ENCODE measurements at regions not wholly inside any gene's neighbourhood (a gene's known extent, or its start where the extent isn't known, plus 50 kb on each side); places are given as distances from the start of the nearest gene placed in this dataset.
"Not testable (repeated sequence)": the region's sequence is repeated elsewhere in the genome, so short reads cannot be mapped to it uniquely, and the experiment has no call there.

DNA sequence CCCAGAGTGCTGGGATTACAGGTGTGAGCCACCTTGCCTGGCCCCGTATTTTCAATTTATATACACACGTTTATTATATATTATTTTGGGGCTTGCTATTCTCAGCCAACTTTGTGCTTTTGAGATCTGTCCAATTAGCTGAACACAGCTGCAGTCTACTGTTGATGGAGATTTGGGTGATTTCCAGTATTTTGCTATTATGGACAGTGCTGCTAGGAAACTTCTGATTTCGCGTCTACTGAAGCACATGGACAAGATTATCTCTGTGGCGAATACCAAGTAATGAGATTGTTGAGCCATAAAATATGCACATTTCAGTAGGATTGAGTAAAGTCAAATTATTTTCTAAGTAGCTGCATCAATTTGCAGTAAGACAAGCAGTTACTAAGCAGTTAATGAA, 1731.2 kb upstream of the CDH6 start:
- DNase-seq (ENCODE audit: low read depth in 2 of 2) = no peak

DNA sequence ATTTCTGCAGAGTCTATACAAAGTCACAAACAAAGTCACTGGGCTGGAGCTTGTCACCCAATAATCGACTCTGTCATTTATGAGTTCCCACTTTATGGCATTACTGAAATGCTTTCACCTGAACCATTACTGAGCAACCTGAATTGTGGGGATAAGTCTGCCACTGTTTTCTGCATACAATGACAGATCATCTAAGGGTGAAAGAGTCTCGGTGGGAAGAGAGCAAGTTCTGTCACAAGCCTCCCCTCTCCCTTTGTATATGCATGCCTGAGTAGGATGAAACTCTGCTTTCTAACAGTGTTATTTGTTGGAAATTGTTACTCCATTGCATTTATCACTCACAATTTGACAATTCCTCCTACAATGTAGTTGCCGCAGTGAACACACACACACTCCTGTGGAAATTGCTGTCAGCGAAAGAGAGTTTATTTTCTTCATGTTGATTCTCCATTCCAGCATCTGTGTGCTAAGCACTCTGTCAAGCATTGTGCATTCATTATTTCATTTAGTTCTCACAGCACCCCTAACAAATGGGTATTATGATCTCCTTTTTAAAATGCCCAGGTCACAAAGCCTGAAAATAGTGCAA, 1732.4 kb upstream of the CDH6 start:
- no peak for DNase-seq (ENCODE audit: low read depth in 2 of 2)

DNA sequence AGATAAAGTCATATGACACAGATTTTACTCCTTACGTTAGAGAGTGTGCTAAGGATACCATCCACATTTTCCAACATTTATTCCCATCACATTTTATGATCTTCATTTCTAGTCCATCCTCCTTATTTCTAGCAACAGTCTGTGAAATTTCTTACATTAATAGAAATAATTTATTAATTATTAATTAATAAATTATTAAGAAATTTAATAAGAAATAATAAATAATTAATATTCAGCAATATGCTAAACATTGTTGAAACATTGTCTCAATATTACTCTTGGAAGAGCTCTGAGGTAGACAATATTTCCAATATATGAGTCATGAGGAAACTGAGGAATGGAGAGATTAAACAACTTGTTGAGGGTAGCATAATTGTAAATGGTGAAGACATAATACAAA, 1742.5 kb upstream of the CDH6 start:
- DNase-seq (ENCODE audit: low read depth in 2 of 2) = not testable (repeated sequence)

DNA sequence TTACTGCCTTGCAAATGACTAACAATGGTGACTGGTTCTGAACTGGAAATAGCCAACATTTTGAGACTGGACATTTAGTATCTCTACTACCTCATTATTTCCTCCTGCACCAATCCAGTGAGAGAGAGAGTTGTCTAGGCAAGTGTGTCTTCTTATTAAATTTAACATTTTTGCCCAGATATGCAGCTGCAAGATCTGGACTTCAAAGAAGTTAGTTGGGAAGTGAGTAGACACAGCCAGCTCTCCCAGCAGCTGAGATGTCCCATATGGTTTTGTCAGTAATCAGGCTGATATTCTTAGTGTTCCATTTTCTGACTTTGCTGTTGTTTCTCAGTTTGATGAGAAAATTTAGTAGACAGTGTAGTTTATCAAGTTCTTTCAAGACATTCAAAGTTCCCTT, 1778.8 kb upstream of the CDH6 start:
- DNase-seq (ENCODE audit: low read depth in 2 of 2) = no peak

DNA sequence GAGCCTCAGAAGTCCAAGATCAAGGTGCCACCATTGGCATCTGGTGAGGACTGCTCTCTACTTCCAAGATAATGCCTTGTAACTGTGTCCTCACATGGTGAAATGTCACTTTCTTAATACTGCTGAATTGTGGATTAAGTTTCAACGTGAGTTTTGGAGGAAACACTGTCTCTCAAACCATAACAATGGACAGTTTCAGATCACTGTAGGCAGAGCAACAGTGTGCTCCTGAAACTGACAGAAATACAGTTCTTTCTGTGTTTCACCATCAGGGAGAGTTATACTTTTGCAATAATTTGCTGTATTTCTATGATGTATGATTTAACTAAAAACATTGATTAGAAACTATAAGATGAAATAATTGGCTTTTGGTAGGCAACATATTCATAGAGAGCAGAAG, 1780.5 kb upstream of the CDH6 start:
- no peak for DNase-seq (ENCODE audit: low read depth in 2 of 2)

DNA sequence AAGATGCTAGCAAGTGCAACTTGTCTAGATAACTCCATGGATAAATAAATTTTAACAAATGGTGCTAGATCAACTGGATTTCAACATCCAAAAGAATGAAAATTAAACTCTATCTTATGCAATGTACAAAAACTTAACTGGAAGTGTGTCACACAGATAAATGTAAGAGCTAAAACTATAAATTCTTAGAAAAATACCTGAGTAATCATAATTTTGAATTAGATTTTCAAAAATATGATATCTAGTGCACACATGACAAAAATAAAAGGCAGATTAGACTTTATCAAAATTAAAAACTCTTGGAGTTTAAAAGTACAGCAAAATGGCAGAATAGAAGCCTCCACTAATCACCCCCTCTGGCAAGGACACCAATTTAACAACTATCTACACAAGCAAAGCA, 1791.2 kb upstream of the CDH6 start:
- DNase-seq (ENCODE audit: low read depth in 2 of 2) = no peak

DNA sequence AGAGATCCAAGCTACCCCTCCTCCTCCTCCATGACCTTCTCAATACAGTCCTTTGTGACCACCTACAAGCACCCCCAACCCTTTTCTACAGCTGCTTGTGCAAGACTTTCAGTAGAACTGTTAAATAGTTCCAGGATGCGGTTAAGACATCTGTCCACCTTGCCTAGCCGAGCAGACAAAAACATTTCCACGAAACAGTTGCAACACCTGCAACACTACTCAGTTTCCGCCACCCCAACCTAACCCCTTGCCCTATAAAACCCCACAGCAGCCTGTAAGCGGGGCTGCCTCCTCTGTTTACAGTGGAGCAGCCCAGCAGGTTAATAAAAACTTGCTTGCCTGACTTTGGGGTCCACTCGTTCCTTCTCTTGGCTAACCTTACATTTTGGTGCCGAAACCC, 1803.5 kb upstream of the CDH6 start:
- no peak for DNase-seq (ENCODE audit: low read depth in 2 of 2)

DNA sequence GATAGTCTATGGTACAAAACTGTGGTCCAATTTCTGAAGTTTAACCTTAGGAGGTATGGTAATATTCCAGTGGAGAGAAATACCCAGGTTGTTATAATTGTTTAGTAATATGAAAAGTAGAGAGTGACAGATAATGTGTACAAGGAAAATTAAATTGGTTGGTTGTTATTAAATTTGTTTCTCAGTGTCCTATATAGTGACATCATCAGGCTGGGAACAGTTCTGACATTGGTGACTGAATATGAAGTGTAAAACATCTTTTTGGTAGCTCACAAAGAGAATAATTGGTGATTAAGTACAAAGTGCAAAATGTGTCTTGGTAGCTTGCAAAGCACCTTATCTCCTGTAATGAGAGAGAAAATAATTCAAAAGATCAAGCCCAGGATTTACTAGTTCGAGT, 1806.1 kb upstream of the CDH6 start:
- no peak for DNase-seq (ENCODE audit: low read depth in 2 of 2)

DNA sequence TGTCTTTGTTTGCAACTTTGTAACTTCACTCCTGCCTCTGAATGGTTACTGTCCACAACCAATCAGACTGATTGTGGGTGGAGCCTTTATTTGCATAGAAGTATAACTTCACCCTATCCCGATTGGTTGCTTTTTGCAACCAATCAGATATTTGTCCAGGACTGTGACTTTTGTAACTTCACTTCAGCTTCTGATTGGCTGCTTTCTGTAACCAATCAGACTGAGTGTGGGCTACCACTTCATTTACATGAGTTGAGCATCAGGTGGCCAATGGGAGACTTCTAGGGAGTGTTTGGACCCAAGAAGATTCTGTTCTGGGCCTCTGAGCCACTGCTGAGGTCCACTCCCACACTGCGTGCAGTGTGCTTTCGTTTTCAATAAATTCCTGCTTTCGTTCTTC, 1810.7 kb upstream of the CDH6 start:
- no peak for DNase-seq (ENCODE audit: low read depth in 2 of 2)

DNA sequence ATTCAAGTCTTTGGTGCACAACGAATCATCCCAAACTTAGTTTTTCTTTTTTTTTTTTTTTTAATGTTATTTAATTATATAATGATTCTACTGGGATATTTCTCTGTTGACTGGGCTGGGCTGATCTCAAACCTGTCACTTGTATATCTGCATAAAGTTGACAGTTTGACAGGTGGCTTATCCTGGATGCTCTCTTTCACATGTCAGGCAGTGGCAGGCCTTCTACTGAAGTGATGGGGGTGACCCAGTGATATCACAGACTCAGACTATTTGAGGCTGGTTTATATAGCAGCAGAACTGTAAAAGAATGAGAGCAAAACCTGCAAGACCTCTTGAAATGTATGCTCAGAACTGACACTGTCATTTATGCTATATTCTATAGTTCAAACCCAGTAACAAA, 1813.5 kb upstream of the CDH6 start:
- no peak for DNase-seq (ENCODE audit: low read depth in 2 of 2)

DNA sequence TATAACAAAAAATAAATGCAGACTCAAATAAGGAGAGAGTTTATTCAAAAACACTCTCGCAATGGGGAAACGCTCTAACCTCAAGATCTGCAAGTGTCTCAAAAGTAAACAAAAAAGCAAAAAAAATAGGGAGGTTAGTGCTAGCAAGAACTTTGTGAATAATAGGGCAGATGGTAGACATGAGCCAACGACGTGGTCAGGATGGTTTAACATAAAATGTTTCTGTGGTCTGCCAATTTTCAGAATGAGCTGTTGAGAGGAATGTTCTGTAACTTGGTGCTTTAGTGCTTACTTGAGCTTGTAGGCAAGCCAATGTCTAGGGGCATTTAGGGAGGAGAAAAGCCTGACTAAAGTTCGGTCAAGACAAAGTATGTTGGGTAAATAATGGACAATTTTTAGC, 1813.9 kb upstream of the CDH6 start:
- DNase-seq (ENCODE audit: low read depth in 2 of 2) = no peak

DNA sequence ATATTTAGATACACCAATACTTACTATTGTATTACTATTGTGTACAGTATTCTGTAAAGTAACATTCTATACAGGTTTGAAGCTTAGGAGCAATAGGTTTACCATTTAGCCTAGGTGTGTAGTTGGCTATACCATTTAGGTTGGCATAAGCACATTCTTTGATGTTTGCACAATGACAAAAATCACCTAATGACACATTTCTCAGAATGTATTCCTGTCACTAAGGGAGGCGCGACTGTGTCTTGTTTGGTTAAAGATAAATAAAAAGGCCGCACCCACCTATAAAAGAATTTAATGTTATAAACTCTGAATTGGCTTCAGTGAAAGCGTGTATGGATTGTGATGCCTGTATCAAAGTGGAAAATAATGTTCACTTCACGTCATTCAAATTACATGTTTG, 1815.4 kb upstream of the CDH6 start:
- no peak for DNase-seq (ENCODE audit: low read depth in 2 of 2)

DNA sequence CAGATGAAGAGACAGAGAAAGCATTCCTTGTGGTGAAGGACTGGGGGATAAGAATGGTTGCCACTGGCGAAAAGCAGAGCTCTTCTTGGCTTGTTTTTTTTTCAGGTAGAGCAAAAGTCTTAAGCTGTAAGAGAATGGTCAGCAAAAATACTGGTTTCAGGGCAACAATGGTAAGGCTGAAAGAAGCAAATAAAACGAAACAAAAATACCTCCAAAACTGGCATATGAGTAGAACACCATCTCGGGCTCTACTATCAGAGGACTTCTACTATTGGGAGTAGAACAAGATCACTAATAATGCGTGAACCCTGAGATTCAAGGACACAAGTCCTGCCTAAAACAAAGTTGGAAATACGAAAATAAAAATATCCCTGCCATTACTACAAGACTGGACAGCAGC, 1823.2 kb upstream of the CDH6 start:
- DNase-seq (ENCODE audit: low read depth in 2 of 2) = no peak

DNA sequence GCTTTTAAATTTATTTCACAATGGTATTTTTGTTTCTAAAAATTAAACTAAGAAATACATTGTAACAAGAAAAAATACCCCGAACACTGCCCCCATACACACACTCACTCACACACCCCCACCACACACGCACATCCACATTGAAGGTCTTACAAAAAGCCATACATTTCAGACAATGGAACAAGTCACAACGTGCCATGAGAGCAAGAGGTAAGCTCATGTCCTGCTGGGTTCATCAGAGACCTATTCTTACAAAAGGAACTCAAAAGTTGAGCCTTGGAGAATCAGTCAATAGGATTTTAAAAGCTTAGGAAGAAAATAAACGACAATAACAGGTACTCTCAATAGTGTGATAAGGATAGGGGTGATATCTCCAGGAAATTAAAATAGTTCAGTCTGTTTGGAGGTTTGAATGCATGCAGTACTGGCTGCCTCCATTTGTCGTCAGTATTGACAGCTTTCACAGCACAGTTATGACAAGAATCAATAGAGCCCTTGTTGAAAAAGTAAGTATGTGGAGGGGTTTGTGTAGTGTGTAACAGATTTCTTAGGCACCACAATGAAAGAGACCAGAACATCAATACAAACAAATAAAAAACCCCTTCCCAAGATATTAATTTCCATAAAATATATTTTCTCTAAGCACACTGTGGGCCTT, 1826.2 kb upstream of the CDH6 start:
- no peak for DNase-seq (ENCODE audit: low read depth in 2 of 2)

DNA sequence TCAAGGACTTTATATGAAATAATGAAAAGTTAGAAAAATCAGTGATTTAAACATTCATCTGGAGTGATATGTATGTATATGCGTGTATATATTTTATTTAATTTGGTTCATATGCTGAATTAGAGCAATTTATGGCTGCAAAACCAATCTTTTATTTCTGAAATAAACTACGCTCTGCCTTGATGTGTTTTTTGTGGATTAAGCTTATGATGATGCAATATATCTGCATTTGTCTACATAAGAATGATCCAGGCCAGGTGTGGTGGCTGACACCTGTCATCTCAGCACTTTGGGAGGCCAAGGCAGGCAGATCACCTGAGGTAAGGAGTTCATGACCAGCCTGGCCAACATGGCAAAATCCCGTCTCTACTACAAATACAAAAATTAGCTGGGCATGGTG, 1842.3 kb upstream of the CDH6 start:
- DNase-seq (ENCODE audit: low read depth in 2 of 2) = no peak

DNA sequence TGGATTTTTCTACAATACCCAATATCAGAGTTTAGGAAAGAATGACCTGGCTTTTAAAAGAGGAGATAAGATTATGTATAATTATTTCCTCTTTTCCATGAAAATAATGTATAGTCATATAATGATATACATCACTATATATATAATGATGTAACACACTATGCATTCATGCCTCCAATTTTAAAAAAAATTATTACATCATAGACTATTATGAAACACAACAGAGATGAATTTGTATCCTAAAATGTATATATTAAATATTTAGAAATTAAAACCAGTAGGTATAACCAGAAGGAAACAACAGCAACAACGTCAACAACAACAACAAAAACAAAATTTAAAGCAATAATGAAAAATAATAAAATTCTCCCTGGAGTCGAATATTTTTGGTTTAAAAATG, 1856.5 kb upstream of the CDH6 start:
- DNase-seq (ENCODE audit: low read depth in 2 of 2) = no peak

DNA sequence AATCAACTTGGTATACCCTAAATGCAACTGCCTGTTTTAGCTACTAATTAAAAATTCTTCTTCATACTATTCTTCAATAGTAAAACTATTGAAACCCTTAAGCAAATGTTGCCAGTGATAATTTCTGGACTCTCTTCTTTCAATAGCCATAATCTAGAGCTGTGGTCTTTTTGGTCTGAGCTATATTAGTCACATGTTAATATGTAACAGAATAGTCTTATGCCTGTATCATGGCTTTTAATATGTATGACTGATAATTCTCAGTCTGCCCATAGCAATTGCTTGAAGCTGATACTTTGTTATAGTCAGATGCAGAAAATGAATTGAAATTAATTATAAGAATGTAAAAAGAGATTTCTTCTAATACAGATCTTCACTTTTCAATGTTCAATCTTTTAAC, 1871.9 kb upstream of the CDH6 start:
- DNase-seq (ENCODE audit: low read depth in 2 of 2) = no peak

DNA sequence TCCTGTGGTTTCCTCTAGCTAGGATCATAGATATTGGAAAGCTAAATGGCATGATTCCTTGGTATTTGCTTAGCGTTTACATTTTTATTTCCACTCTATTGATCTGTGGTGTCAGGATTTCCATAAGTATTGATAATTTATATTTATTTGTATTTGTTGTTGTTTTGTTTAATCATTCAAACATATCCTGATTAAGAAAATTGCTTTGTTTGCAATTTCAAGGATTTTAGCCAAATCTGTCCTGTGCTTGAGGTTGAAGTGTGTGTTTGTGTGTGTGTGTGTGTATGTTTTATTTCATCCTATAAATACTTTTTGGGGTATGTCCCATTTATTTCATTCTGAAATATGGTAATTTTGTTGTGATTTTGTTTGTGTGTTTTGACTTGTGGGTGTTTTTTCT, 1884.1 kb upstream of the CDH6 start:
- no peak for DNase-seq (ENCODE audit: low read depth in 2 of 2)

DNA sequence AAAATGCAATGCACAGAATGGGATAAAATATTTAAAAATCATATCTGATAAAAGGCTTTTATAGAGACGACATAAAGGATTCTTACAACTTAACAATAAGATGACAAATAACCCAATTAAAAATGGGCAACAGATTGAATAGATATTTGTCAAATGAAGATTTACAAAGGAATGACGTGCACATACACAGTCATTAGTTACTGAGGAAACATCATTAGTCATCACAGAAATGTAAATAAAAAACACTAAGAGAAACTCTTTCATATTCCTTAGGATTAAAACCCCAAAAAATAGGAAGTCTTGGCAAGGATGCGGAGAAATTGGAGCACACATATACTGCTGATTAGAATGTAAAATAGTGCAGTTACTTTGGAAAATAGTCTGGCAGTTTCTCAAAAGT, 1886.0 kb upstream of the CDH6 start:
- no peak for DNase-seq (ENCODE audit: low read depth in 2 of 2)

DNA sequence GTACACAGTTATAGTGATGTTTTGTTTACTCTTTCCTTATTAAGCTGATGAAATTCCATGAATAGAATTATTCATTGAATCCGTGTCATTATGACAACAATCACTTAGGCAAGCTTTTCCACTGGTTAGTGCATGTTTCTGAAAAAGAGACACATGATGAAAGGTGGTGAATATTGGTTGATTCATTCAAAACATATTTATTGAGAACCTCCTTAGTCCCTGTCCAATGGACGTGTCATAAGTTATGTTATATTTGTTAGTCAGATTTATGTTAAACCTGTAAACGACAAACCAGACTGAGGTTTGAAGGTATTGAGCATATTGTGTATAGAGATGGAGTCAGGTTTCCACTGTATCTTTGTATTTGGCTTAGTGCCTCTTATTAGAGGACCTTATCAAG, 1888.9 kb upstream of the CDH6 start:
- no peak for DNase-seq (ENCODE audit: low read depth in 2 of 2)

DNA sequence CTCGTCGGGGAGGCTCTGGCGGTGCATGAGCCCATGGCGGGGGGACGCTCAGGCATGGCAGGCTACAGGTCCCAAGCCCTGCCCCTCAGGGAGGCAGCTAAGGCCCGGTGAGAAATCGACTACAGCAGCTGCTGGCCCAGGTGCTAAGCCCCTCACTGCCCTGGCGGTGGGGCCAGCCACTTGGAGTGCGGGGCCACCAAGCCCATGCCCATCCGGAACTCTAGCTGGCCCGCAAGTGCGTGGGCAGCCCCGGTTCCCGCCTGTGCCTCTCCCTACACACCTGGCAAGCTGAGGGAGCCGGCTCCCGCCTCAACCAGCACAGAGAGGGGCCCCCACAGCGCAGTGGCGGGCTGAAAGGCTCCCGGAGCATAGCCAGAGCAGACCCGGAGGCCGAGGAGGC, 1896.9 kb upstream of the CDH6 start:
- no peak for DNase-seq (ENCODE audit: low read depth in 2 of 2)

DNA sequence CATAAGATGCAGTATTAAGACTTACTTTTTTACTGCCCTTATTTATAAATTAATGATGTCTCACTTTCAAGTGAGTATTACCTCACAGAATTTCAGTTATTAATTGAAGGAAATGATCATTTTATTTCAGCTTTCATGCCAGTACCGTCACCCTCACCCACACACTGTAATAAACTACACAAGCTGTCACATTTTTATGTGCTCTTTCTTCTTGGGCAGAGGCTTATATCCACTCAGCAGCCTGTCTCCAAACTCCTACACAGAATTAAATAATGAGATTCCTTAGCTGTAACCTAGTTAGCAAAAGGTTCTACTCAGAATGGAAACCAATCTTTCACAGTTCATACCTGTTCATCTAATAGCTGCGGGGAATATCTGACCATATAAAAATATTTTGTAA, 1915.8 kb upstream of the CDH6 start:
- no peak for DNase-seq (ENCODE audit: low read depth in 2 of 2)

DNA sequence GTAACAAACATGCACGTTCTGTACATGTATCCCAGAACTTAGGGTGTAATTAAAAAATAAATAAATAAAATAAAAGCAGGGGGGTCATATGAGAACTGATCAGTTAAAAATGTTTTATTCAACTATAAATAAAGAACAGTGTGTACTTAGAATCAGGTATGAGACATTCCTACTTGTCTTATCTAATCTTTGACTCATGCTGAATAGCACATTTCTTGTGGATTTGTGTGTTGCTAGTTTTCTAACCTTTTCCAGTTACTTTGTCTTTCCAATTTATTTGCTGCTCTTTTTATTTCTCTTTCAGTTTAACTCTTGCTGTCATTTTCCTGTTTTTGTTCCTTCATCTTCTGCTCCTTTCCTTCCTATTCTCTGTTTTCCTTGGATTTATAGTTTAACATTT, 1917.1 kb upstream of the CDH6 start:
- no peak for DNase-seq (ENCODE audit: low read depth in 2 of 2)

DNA sequence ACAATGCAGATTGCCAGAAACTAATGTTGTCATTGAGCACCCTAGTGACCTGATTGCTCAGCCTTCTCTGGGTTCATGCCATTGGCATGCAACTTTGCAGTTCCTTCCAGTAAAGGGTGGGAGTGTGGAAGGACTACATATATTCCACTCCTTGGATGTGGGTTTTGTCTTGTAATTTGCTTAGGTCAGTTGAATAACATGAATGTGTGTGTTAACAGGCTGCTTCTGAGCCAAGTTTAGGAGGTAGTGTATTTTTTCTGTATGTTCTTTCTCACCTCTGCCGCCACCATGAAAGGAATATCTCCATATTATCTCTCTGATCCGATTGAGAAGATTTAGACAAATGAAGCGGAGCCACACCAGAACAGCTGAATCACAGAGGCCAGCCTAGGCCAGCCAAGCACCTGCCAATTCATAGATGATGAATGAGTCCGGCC, 1929.6 kb upstream of the CDH6 start:
- DNase-seq (ENCODE audit: low read depth in 2 of 2) = no peak
